Mesenchymal stem cell (in vitro differentiated cells and primary cell): ENCODE measurements at regions not wholly inside any gene's neighbourhood (a gene's known extent, or its start where the extent isn't known, plus 50 kb on each side); places are given as distances from the start of the nearest gene placed in this dataset.

Experiments
- DNase-seq: peaks from one replicate; pipeline ENCODE4 v3.0.0-alpha.2; 2013
- H2AFZ ChIP-seq: one replicate; pipeline ENCODE4 v1.6.1; 2013; ENCODE audit warnings: low read depth, mild to moderate bottlenecking, control low read depth, inconsistent platforms, low read length, moderate library complexity
- H2AK5ac ChIP-seq: 2 replicates; pipeline ENCODE4 v1.6.1; 2013; ENCODE audit warnings: low read length, moderate library complexity, mild to moderate bottlenecking, inconsistent platforms; ENCODE audit not compliant: severe bottlenecking
- H2BK120ac ChIP-seq: one replicate; pipeline ENCODE4 v1.6.1; 2013; ENCODE audit warnings: low read depth, mild to moderate bottlenecking, inconsistent platforms, low read length, moderate library complexity
- H2BK12ac ChIP-seq, 2 experiments: one replicate each; pipeline ENCODE4 v1.6.1; 2013; ENCODE audit warnings: inconsistent platforms in 2 of 2, low read length in 2 of 2, mild to moderate bottlenecking in 2 of 2, moderate library complexity in 2 of 2, control low read depth in 1 of 2
- H2BK15ac ChIP-seq: one replicate; pipeline ENCODE4 v1.6.1; 2013; ENCODE audit warnings: mild to moderate bottlenecking, low read depth, inconsistent platforms; ENCODE audit not compliant: poor library complexity, severe bottlenecking
- H2BK5ac ChIP-seq: 2 replicates; pipeline ENCODE4 v1.6.1; 2013; ENCODE audit warnings: low read depth, mild to moderate bottlenecking, low read length, control low read depth, inconsistent platforms; ENCODE audit not compliant: poor library complexity, severe bottlenecking
- H3K14ac ChIP-seq, 2 experiments: one replicate each; pipeline ENCODE4 v1.6.1; 2013; ENCODE audit warnings: inconsistent platforms in 2 of 2, low read length in 2 of 2, control low read depth in 1 of 2, mild to moderate bottlenecking in 1 of 2, moderate library complexity in 1 of 2
- H3K18ac ChIP-seq, 2 experiments: one replicate each; pipeline ENCODE4 v1.6.1; 2013; ENCODE audit warnings: inconsistent platforms in 2 of 2, low read length in 2 of 2, control low read depth in 1 of 2, low read depth in 1 of 2, mild to moderate bottlenecking in 1 of 2
- H3K23ac ChIP-seq, 2 experiments: one replicate each; pipeline ENCODE4 v1.6.1; 2013; ENCODE audit warnings: inconsistent platforms in 2 of 2, low read length in 2 of 2, mild to moderate bottlenecking in 2 of 2, moderate library complexity in 2 of 2, control low read depth in 1 of 2
- H3K27ac ChIP-seq: 2 replicates; pipeline ENCODE4 v1.5.1; 2013; ENCODE audit warnings: mild to moderate bottlenecking, moderate library complexity, low read length, control low read depth, inconsistent platforms; ENCODE audit not compliant: poor library complexity, severe bottlenecking
- H3K27me3 ChIP-seq, 2 experiments: 2 replicates each; pipeline versions ENCODE4 v1.6.1 to v1.7.0; 2013; ENCODE audit warnings: low read length in 2 of 2, mild to moderate bottlenecking in 2 of 2, moderate library complexity in 2 of 2, control low read depth in 1 of 2, inconsistent platforms in 1 of 2; ENCODE audit not compliant: control insufficient read depth in 1 of 2, insufficient read depth in 1 of 2
- H3K36me3 ChIP-seq, 2 experiments: 2 replicates each; pipeline versions ENCODE4 v1.6.1 to v1.7.0; 2013; ENCODE audit warnings: low read length in 2 of 2, control low read depth in 1 of 2, inconsistent platforms in 1 of 2, low read depth in 1 of 2, mild to moderate bottlenecking in 1 of 2; ENCODE audit not compliant: insufficient read depth in 2 of 2, control insufficient read depth in 1 of 2
- H3K4ac ChIP-seq, 2 experiments: one replicate each; pipeline ENCODE4 v1.6.1; 2013; ENCODE audit warnings: inconsistent platforms in 2 of 2, low read length in 2 of 2, mild to moderate bottlenecking in 2 of 2, moderate library complexity in 2 of 2, control low read depth in 1 of 2, low read depth in 1 of 2
- H3K4me1 ChIP-seq: 2 replicates; pipeline ENCODE4 v1.6.1; 2013; ENCODE audit warnings: low read depth, low read length, control low read depth; ENCODE audit not compliant: control insufficient read depth, insufficient read depth
- H3K4me2 ChIP-seq: 2 replicates; pipeline ENCODE4 v1.6.1; 2013; ENCODE audit warnings: low read length, mild to moderate bottlenecking, inconsistent platforms; ENCODE audit not compliant: poor library complexity, severe bottlenecking
- H3K4me3 ChIP-seq, 2 experiments: 2 replicates each; pipeline versions ENCODE4 v1.5.1 to v1.7.0; 2013; ENCODE audit warnings: low read length in 2 of 2, mild to moderate bottlenecking in 2 of 2, control low read depth in 1 of 2, low read depth in 1 of 2; ENCODE audit not compliant: insufficient read depth in 1 of 2
- H3K79me1 ChIP-seq: replicated peaks from 2 replicates; pipeline ENCODE4 v1.6.1; 2013; ENCODE audit warnings: mild to moderate bottlenecking, control low read depth, low read length, inconsistent platforms; ENCODE audit not compliant: poor library complexity, severe bottlenecking
- H3K9ac ChIP-seq: 2 replicates; pipeline ENCODE4 v1.7.0; 2013; ENCODE audit warnings: mild to moderate bottlenecking, low read length, moderate library complexity
- H3K9me3 ChIP-seq: 2 replicates; pipeline ENCODE4 v1.7.0; 2013; ENCODE audit warnings: mild to moderate bottlenecking, low read length; ENCODE audit not compliant: control insufficient read depth
- H4K8ac ChIP-seq: one replicate; pipeline ENCODE4 v1.6.1; 2013; ENCODE audit warnings: inconsistent platforms, mild to moderate bottlenecking, low read length, moderate library complexity
- H4K91ac ChIP-seq: one replicate; pipeline ENCODE4 v1.6.1; 2013; ENCODE audit warnings: mild to moderate bottlenecking, low read length, inconsistent platforms
- WGBS: methylation state at CpG from one replicate; pipeline ENCODE4 v1.1.7; 2013; ENCODE audit warnings: mixed read lengths; 5-methylcytosine and 5-hydroxymethylcytosine counted together

GRCh38 chr14:105836730-105837129 lies 310.3 kb downstream of the TMEM121 start:
- no peak overlapping the region for H3K4me3 ChIP-seq
- no peaks in the 10 kb centered on the region for H3K27me3 ChIP-seq
- 71% methylated on average over 10 of the region's 10 CpGs for whole genome bisulfite sequencing
- H4K8ac ChIP-seq: no peak overlapping the region
- H2AFZ ChIP-seq: no peak overlapping the region
- no peak overlapping the region for H2BK15ac ChIP-seq
- no peak overlapping the region for H2BK5ac ChIP-seq
- H2BK12ac ChIP-seq: no peak overlapping the region
- no peak for DNase-seq
- H2BK120ac ChIP-seq: no peak overlapping the region
- no peak overlapping the region for H4K91ac ChIP-seq
- no peaks in the 10 kb centered on the region for H3K4me1 ChIP-seq
- H3K18ac ChIP-seq: no peak overlapping the region
- H3K4me2 ChIP-seq: no peak overlapping the region
- no peak overlapping the region for H2AK5ac ChIP-seq
- H3K4ac ChIP-seq: no peak overlapping the region
- H3K36me3 ChIP-seq: no peaks in the 10 kb centered on the region
- H3K79me1 ChIP-seq: no peaks in the 10 kb centered on the region
- no peak overlapping the region for H3K23ac ChIP-seq
- no peak overlapping the region for H3K9ac ChIP-seq
- H3K14ac ChIP-seq: no peak overlapping the region
- H3K9me3 ChIP-seq: no peaks in the 10 kb centered on the region
- H3K27ac ChIP-seq: no peak overlapping the region

GRCh38 chr14:105837349-105838063 lies 311.1 kb downstream of the TMEM121 start:
- H3K27me3 ChIP-seq: no peaks in the 10 kb centered on the region
- no peak overlapping the region for H3K23ac ChIP-seq
- H2BK15ac ChIP-seq: no peak overlapping the region
- no peak overlapping the region for H2AFZ ChIP-seq
- no peaks in the 10 kb centered on the region for H3K79me1 ChIP-seq
- H3K4ac ChIP-seq: no peak overlapping the region
- H3K9me3 ChIP-seq: no peaks in the 10 kb centered on the region
- H2AK5ac ChIP-seq: no peak overlapping the region
- H3K4me2 ChIP-seq: no peak overlapping the region
- no peak overlapping the region for H2BK5ac ChIP-seq
- H4K91ac ChIP-seq: no peak overlapping the region
- no peak overlapping the region for H3K4me3 ChIP-seq
- no peak overlapping the region for H3K18ac ChIP-seq
- 85% methylated on average over 20 of the region's 20 CpGs for WGBS
- no peak overlapping the region for H3K14ac ChIP-seq
- H2BK120ac ChIP-seq: no peak overlapping the region
- H2BK12ac ChIP-seq: no peak overlapping the region
- no peak overlapping the region for H3K27ac ChIP-seq
- no peaks in the 10 kb centered on the region for H3K4me1 ChIP-seq
- H3K36me3 ChIP-seq: no peaks in the 10 kb centered on the region
- no peak for DNase-seq
- no peak overlapping the region for H4K8ac ChIP-seq
- no peak overlapping the region for H3K9ac ChIP-seq

GRCh38 chr14:105838107-105838506 lies 311.7 kb downstream of the TMEM121 start:
- Histone ChIP-seq H3K27me3 (no peaks in the 10 kb centered on the region), H3K27ac (no peak overlapping the region), H2BK5ac (no peak overlapping the region), H3K18ac (no peak overlapping the region), H2AFZ (no peak overlapping the region), H3K9ac (no peak overlapping the region), H3K79me1 (no peaks in the 10 kb centered on the region), H2AK5ac (no peak overlapping the region), H3K9me3 (no peaks in the 10 kb centered on the region), H4K91ac (no peak overlapping the region), H3K4me3 (no peak overlapping the region), H4K8ac (no peak overlapping the region), H2BK12ac (no peak overlapping the region), H3K36me3 (no peaks in the 10 kb centered on the region), H3K4me1 (no peaks in the 10 kb centered on the region), H3K14ac (no peak overlapping the region), H3K4ac (no peak overlapping the region), H3K23ac (no peak overlapping the region), H2BK120ac (no peak overlapping the region), H2BK15ac (no peak overlapping the region), H3K4me2 (no peak overlapping the region)
- WGBS: 74% methylated on average over 6 of the region's 11 CpGs
- DNase-seq: no peak

- no peaks in the 10 kb centered on the region for H3K36me3 ChIP-seq
- no peaks in the 10 kb centered on the region for H3K27me3 ChIP-seq
- no peaks in the 10 kb centered on the region for H3K4me1 ChIP-seq
- DNase-seq: no peak
- no peak overlapping the region for H3K18ac ChIP-seq
- H3K4me2 ChIP-seq: no peak overlapping the region
- no peaks in the 10 kb centered on the region for H3K9me3 ChIP-seq
- H3K9ac ChIP-seq: no peak overlapping the region
- no peak overlapping the region for H3K27ac ChIP-seq
- no peak overlapping the region for H3K23ac ChIP-seq
- no peak overlapping the region for H2BK5ac ChIP-seq
- no peak overlapping the region for H3K14ac ChIP-seq
- H2BK15ac ChIP-seq: no peak overlapping the region
- 75% methylated on average over 15 of the region's 15 CpGs for WGBS
- no peak overlapping the region for H3K4me3 ChIP-seq
- H2BK120ac ChIP-seq: no peak overlapping the region
- H4K91ac ChIP-seq: no peak overlapping the region
- H4K8ac ChIP-seq: no peak overlapping the region
- no peak overlapping the region for H2BK12ac ChIP-seq
- H3K79me1 ChIP-seq: no peaks in the 10 kb centered on the region
- H2AFZ ChIP-seq: no peak overlapping the region
- no peak overlapping the region for H2AK5ac ChIP-seq
- no peak overlapping the region for H3K4ac ChIP-seq
Measured at GRCh38 chr14:105838591-105839424, 312.4 kb downstream of the TMEM121 start.
